GM21723 (cell line): ENCODE measurements at regions not wholly inside any gene's neighbourhood (a gene's known extent, or its start where the extent isn't known, plus 50 kb on each side); places are given as distances from the start of the nearest gene placed in this dataset.
"Not testable (repeated sequence)": the region's sequence is repeated elsewhere in the genome, so short reads cannot be mapped to it uniquely, and the experiment has no call there.

Source experiments
- ATAC-seq: cut with Tn5 transposase; IDR thresholded peaks from one replicate; pipeline ENCODE4 v1.9.1; 2021; ENCODE audit warnings: mild to moderate bottlenecking, moderate library complexity; ENCODE audit not compliant: unreplicated experiment

DNA sequence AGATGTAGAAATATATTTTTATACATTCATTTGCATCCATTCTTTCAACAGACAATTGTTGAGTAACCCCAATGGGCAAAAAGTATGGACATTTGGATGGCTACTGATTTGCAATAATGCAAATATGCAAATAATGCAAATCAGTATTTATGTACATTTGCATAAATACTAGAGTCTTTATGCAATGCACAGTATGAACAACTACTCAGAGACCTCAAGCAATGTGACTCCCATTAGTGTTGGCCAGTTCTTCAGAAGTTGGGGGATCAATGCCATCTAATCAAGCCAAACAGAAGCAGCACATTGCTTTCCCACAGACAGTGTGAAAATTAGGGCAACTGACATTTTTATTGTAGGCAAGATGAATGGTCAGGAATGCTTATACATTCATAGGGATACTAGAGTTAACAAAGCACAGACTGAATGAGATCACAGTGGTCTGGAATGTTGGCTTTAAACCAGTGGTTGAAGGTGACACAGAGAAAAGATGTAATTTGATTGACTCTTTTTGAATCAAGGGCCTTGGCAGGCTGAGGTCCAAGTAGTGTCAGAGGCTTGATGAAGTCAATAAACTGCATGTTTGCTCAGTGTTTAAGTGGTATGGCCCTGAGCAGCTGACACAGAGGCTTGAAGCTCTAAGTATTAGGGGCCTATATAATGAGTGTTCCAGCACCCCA lies 256.6 kb downstream of the CTH start:
- no peak for ATAC-seq

DNA sequence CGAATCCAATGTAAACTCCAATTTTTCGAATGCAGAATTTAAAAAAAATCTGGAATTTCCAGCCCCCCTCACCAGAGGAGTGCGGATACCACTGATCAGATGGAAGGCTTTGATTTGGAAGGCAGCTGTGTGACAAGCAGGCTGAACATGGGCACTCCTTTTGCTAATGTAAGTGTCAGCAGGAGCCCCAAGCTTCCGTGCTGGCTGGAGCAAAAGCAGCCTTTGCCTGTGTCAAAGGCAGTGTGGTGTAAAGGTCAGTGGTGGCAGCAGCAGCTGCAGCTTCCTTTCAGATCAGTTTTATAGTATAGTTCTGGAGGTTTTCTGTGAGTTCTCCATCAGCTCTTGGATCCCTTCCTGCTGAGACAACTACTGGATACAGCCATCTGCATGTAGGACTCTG lies 259.9 kb downstream of the CTH start:
- ATAC-seq: no peak

DNA sequence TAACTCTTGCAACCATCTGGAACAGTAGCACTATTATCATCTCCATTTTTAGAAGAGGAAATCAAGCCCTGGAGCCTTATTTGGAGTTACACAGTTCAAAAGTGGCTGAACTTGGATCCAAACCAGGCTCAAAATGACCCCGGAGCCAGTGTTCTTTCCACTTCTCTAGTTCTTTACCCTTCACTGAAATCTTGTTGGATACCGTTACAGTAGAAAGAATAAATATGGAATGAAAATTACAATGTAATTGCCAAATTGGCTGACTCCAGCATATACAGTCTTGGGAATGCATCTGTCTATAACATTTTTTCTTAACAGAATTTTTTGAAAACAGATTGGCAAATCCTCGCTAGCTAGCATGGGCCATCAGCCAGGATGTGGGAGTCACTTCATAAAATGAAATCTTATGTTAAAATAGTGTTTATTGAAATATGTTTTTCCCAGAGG lies 261.4 kb downstream of the CTH start:
- no peak for ATAC-seq

DNA sequence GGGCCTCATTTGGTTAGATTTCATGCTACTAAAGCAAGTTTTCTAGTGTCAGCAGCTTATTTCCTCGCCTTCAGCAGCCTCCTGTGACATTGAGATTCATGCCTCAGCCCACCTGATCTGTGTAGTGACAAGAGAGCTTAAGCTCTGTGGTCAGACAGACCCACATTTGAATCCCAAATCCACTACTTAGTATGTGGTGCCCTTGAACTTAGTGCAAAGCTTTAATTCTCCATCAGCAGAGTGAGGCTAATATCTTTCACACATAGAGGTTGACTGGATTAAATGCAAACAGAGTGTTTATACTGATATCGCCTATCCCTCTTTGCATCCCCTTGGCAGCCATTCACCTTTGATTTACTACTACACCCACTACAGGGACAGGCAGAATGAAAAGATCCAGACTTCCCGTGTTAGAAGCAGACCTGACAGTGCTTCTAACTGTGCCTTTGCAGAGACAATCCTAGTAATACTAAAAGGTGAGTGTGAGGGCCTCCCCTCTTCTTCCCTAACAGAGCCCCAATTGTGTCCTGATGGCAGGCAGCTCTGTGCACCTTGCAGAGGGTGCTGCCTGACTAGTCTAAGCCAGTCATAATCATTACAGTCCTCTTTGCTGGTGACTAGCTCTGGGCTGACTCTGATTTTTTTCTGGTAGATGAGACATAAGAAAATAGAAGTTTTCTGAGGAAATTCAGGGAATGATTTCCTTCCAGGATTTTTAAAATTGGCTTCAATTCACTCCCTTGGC lies 264.0 kb downstream of the CTH start:
- no peak for ATAC-seq

DNA sequence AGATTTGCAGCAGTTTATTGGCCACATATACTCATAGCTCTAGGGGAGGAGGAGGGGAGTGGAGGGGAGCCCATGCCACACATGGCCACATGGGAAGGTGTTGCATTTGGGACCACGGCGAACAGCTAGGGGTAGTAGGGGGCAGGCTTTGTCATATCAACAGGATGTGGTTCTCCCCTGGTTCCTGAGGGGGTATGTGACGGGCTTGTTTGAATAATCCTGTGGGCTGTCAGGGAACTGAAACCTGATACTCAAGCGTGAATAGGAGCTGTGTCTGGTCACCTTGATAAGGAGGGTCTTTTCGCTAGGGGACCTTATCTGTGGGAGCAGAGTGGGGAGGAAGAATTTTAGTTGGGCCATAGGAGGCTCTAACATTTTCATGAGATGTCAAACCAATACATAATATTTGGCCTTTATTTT lies 264.7 kb downstream of the CTH start:
- ATAC-seq: peak; percentile 76

DNA sequence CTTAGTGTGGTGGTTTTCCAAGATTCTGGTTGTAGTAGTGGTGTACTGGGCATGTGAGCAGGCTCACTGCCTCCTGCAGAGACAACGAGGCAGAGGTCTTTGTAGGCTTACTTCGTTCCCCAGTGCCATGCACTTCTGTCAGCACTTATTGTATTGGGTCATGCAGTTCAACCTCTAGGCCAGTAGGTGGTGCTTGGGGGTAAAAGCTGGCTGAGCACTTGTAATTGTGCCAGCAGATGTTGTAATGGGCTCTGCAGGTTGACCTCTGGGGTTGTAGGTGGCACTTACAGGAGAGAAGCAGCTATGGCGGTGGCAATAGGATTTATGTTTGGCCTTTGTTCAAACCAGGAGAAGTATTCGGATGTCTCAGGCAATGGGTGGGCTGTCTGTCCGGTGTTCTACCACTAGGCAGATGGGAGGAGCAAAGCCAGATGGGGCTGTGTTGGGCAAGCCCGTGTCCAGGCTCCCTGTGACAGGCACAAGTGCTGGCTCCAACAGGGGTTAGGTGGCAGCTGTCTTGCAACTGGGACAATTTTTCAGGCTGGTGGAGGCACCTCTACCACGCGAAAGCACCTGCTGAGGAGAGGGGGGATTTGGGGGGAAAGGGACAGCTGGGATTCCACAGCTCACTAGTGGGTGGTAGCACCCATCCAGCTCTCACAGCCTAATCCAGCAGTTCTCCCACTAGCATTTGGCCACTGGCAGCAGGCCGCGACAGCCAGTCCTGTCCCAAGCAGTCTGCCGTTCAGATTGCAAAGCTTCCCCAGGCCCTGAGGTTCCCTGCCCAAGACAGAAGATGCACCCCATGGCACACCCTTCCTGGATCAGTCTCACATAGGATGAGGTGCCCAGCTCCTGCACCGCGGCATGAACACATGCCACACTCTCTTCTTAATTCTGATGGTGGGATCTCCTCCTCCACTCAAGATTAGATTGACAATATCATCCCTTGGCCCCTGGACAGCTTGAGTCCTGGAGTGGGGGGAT lies 274.5 kb downstream of the CTH start:
- ATAC-seq: peak; percentile 99

DNA sequence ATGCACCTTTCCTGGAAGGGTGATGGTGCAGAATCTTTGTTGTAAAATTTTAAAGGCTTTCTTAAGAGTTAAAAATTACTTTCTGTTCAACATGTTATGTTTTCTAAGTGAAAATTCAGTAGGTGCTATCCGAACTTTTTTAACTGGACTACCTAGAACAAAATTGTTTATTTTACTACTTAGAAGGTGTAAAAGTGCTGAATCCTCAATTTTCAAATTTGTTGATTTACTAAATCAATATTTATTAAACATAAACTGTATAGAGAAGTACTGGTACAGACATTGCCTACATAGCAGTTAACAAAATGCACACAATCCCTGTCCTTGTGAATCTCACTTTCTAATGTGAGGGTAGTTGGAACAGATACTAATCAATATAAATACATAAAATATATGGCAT lies 277.5 kb downstream of the CTH start:
- ATAC-seq: no peak

DNA sequence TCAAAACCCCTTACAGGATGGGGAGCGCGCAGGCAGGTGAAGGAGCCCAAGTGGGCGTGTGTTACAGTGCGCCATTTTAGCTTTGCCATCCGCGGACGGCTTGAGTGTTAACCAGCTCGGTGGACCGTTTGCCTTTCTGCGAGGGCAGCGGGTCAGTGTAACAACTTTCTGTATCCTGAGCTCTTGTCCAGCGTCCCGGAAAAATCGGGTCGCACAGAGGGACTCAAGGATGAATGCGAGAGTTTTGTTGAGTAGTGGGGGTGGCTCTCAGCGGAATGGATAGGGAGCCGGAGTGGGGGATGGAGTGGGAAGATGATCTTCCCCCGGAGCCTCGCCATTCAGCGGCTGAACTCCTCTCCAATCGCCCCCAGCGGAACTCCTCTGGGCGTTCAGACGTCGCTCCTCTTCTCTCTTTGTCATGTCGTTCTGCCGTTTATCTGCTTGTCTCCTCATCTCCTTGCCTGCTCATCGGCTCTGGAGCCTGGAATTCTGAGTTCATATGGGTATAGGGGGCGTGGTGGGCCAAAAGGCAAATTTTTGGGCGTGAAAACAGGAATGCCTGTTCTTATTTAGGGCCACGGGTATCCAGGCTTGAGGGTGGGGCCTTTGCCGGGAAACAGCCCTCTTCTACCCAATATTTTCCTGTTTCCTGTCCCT lies 295.4 kb downstream of the CTH start:
- ATAC-seq: no peak

DNA sequence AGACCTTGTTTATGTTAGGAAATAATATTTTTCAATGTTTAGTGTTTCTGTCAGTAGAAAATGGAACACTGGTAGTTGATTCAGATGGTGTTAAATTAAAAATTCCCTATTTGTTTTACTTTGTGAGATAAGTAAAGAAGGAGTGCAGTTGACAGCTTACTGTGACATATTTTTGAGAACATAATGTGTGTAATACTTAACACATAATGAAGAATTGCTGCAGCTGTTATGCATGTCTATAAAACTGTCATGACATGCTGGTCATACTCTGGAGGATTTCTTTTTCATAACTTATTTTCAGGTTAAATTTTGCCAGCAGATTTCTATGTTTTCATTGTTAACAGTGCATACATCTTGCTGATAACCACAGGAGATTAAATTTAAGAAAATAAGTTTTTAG lies 296.1 kb downstream of the CTH start:
- ATAC-seq: no peak

DNA sequence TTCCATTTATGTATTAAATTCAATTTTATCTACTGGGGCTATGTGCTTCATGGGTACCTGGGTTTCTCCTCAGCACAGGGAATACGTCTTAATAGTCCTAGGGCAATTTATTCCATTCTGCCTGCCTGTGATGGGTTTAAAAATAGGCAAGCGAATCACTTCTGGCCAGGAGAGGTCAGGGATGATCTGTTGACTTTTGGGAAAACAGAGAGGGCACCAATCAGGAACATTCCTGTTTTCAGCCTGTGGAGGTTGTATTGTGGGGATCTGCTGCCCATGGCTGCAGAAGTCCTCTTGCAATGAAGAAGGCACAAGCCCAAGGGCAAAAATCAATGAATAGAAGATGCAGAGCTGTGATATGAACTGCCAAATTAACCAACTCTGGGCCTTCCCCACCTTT lies 303.1 kb downstream of the CTH start:
- no peak for ATAC-seq

DNA sequence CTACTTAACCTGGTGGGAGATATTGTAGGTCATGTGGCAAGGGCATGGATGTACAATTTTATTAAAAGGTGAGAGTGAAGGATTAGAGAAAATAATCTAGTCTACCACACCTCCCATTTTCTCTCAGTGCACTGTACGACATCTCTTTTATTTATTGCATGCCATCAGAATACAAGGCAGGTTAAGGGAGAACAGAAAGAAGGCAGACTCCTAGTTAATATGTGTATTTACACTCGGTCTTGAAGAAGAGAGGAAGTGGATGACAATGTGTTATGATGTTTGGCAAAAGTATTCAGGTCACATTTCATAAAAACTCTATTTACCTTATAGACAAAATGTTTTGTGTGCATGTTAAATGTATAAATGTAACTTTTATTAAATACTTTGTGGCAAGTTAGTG lies 306.1 kb downstream of the CTH start:
- no peak for ATAC-seq

DNA sequence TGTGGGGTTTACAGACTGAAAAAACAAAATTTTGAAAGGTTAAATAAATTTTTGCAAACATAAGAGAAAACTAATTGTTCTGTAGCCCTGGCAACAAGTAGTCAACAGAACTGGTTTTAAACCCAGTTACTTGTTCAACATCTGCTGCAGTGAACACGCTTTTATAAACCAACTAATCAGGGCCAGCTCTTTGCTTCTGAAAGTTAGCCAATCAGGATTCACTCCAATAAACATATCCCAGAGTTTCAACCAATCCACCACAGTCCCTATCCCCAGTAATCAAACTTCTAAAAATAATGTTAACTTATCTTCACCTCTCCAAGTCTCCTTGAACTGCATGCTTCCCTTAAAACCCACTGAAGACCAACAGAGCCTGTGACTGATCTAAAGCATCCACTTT lies 306.6 kb downstream of the CTH start:
- ATAC-seq: no peak

DNA sequence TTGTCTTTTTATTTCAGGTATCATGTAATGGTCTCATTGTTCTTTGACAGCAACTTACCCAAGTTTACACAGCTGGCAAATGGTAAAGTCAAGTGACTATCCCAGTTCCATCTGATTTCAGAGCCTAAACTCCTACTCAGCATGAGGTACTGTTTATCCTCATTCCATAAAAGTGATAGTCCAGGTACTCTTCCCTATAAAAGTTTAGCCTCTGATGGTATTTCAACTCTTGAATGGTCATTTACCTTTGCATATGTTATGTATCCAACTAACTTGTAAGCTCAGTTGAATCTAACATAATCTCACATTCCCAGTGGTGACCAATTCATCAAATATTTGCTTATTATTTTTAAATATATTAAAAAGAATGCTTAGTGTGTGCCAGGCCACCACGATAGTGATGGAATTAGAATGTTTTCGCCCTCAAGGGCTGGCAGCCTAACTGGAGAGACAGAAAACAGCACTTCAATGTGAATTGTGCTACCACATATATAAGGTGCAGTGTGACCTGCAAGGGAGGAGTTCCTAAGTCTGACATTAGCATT lies 307.1 kb downstream of the CTH start:
- ATAC-seq: no peak

DNA sequence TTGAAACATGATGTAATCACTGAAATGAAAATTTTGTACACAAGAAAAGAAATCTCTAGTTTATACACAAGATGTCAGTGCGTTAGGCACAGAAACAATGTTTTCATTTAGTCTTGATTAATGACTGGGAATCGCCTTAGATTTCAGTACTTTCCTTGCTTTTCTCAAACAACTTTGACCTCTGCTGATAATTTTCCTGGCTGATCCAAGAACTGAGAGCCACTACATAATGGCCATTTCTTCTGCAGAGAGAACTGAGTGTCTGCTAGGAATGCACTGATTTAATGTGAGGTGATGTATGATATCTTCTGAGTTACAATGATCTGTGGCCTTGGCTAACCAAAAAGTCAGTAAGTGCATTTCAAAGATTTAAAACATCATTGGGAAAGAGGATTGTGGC lies 308.1 kb downstream of the CTH start:
- ATAC-seq: no peak

DNA sequence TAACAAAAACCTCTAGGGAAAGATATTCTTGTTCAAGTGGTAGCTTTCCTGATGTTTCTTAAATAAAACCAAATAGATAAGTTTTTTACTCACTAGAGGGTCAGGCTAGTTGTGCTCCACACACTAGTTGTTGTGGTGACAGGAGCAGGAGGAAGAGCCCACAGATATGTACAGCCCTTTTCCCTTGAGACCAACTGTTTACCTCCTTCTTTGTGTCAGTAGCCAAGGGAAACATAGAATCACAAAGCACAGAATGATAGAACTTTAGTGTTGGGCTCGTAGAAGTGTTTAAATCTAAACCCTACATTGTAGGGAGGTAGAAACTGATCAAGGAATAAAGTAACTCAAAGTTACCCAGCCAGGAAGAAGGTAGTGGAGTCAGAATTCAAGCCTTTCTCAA lies 309.0 kb downstream of the CTH start:
- ATAC-seq: no peak

DNA sequence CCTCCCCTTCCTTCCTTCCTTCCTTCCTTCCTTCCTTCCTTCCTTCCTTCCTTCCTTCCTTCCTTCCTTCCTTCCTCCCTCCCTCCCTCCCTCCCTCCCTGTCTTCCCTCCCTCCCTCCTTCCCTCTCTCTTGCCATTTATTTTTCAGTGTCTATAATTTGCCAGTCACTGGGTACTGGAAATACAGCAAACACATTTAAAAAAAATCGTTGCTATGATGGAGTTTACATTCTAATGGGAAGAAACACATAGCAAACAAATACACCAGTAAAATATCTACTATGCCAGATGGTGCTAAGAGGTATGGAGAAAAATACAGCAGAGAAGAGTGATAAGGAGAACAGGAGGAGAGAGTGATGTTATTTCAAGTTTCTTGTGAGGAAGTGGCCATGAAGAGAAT lies 309.5 kb downstream of the CTH start:
- no peak for ATAC-seq

DNA sequence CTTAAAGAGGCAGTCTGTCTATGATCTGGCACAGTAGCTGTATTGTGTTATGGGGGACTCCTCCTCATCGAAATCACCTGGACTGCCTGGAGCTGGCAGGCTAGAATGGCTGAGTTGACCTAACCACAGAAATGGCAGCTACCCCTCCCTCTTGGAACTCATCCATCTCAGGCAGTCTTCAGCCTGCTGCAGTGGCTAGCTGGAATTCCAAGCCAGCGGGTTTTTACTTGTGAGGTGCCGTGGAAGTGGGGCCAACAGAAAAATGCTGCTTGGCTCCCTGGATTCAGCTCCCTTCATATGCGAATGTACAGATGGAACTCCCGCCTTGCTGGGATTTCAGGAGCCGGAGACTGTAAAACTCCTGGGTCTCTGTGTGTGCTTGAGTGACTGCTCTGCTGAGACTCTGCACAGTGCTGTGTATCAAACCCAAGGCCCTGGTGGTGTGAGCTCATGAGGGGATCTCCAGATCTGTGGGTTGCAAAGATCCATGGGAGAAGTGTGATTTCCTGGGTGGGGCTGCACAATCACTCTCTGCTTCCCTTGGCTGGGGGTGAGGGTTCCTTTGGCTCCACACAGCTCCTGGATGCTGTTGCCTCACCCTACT lies 316.9 kb downstream of the CTH start:
- ATAC-seq: no peak

DNA sequence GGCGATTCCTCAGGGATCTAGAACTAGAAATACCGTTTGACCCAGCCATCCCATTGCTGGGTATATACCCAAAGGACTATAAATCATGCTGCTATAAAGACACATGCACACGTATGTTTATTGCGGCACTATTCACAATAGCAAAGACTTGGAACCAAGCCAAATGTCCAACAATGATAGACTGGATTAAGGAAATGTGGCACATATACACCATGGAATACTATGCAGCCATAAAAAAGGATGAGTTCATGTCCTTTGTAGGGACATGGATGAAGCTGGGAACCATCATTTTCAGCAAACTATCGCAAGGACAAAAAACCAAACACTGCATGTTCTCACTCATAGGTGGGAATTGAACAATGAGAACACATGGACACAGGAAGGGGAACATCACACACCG lies 311.1 kb downstream of the PTGER3 start:
- ATAC-seq: not testable (repeated sequence)

DNA sequence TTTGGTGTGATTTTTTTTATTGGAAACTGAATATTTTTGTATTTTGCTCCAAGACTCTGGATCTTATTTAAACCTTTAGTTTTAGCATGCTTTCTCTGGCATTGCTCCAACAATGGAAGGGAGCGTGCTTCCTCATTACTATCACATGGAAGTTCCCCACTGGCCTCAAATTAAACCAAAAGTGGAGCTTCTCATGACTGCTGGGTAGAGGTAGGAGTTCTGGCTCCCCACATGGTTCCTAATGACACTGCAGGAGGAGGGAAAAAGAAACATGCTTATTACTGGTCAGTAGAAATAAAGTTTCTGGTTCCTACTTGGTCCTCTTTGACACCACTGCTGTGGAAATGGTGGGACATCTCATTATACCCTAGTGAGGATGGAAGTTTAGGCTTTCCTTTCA lies 310.5 kb downstream of the PTGER3 start:
- ATAC-seq: no peak

DNA sequence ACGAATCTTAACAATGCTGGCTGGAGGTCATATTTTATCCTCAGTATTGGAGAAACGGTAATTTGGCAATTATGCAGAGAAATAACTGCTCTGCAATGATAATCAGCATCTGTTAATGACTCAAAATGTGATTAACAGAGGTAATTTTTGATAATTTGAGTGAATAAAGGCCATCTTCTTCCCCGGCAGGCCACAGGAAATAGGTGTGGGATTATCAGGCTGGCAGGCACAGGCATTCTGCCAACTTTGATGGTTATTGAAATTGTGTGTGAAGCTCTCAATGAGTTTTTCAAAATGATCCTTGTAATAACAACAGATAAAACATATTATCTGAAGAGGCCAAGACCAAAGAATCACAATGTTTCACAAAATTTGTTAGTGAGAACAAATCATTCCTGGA lies 309.0 kb downstream of the PTGER3 start:
- no peak for ATAC-seq
